Vagina (tissue), 2 donors: ENCODE measurements at regions not wholly inside any gene's neighbourhood (a gene's known extent, or its start where the extent isn't known, plus 50 kb on each side); places are given as distances from the start of the nearest gene placed in this dataset.

Experiments
- CTCF ChIP-seq, 3 experiments: fragments of 450-650 bp in 2 of 3; fragments of 200-600 bp in 1 of 3; sonication (generic) in 1 of 3; IDR thresholded peaks; one replicate each; pipeline ENCODE4 v1.5.1; 2017 to 2019; ENCODE audit warnings: antibody characterized with exemption in 3 of 3, mild to moderate bottlenecking in 2 of 3, moderate library complexity in 2 of 3
- POLR2A ChIP-seq, 2 donors: fragments of 450-650 bp; IDR thresholded peaks; one replicate each; pipeline ENCODE4 v1.6.1; 2017; ENCODE audit warnings: antibody characterized with exemption in 2 of 2, mild to moderate bottlenecking in 2 of 2, moderate library complexity in 2 of 2

GRCh38 chr21:16454399-16454798 lies 724.6 kb downstream of the USP25 start:
- no peak for TF ChIP-seq CTCF (IDR thresholded peaks at IDR 0.05)
- no peak for TF ChIP-seq POLR2A (IDR thresholded peaks at IDR 0.05)
